ENCODE measurements at regions not wholly inside any gene's neighbourhood (a gene's known extent, or its start where the extent isn't known, plus 50 kb on each side); places are given as distances from the start of the nearest gene placed in this dataset.

DNA sequence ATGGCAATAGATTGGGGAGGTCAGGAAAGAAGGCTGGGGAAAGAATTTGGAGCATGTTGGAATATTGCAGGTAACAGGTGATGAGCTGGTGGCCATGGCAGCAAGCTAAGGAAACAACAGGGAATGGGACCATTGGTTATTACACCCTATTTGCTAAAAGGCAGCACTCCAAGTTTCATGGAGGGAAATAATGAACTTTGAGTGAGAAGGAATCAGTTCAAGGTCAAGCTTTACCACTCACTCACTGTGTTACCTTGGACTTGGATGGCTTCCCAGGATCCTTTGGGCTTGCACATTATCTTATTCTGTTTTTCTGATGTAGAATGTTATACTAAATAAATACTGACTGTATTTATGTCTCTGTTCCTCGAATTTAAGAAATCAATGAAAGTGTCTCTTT is 792.8 kb upstream of the CDH8 start:
- Histone ChIP-seq H3K9me2 (replicated peaks; ENCODE audit: insufficient read depth, low read length) (no peaks in the 10 kb centered on the region), H3F3A (ENCODE audit: insufficient read depth, low read length) (no peaks in the 10 kb centered on the region), H3K27ac (ENCODE audit: low read length) (no peak overlapping the region), H3K4me1 (ENCODE audit: low read length) (no peaks in the 10 kb centered on the region), H3K9me3 (replicated peaks; ENCODE audit: insufficient read depth, low read length) (no peaks in the 10 kb centered on the region), H3K36me3 (replicated peaks; ENCODE audit: insufficient read depth, low read length) (no peaks in the 10 kb centered on the region), H3K79me2 (ENCODE audit: low read length) (no peaks in the 10 kb centered on the region), H3K4me3 (ENCODE audit: low read length) (no peak overlapping the region), H3K27me3 (replicated peaks; ENCODE audit: insufficient read depth, low read length) (no peaks in the 10 kb centered on the region), H3K9ac (ENCODE audit: low read length) (no peak overlapping the region), H4K20me1 (ENCODE audit: insufficient read depth, low read length) (no peaks in the 10 kb centered on the region), H2AFZ (ENCODE audit: low read length) (no peak overlapping the region), H3K4me2 (ENCODE audit: low read depth, low read length) (no peak overlapping the region)
- DNase-seq: no peak
- no peak for TF ChIP-seq EZH2 (optimal IDR thresholded peaks at IDR 0.05; ENCODE audit: low read depth, low read length)
- TF ChIP-seq CTCF (IDR thresholded peaks at IDR 0.05; ENCODE audit: low read length): no peak
- no peak for TF ChIP-seq EZH2phosphoT487 (IDR thresholded peaks at IDR 0.05; ENCODE audit: low read length)

GRCh38 chr16:62821824-62822223 is 785.6 kb upstream of the CDH8 start:
- H3K9me3 ChIP-seq (replicated peaks; ENCODE audit: insufficient read depth, low read length): no peaks in the 10 kb centered on the region
- H3F3A ChIP-seq (ENCODE audit: insufficient read depth, low read length): no peaks in the 10 kb centered on the region
- no peak overlapping the region for H2AFZ ChIP-seq (ENCODE audit: low read length)
- H3K9ac ChIP-seq (ENCODE audit: low read length): no peak overlapping the region
- no peaks in the 10 kb centered on the region for H3K79me2 ChIP-seq (ENCODE audit: low read length)
- H3K4me2 ChIP-seq (ENCODE audit: low read depth, low read length): no peak overlapping the region
- no peaks in the 10 kb centered on the region for H3K36me3 ChIP-seq (replicated peaks; ENCODE audit: insufficient read depth, low read length)
- H3K27me3 ChIP-seq (replicated peaks; ENCODE audit: insufficient read depth, low read length): no peaks in the 10 kb centered on the region
- H4K20me1 ChIP-seq (ENCODE audit: insufficient read depth, low read length): no peaks in the 10 kb centered on the region
- no peak for DNase-seq
- no peaks in the 10 kb centered on the region for H3K4me1 ChIP-seq (ENCODE audit: low read length)
- no peak overlapping the region for H3K27ac ChIP-seq (ENCODE audit: low read length)
- TF ChIP-seq EZH2 (optimal IDR thresholded peaks at IDR 0.05; ENCODE audit: low read depth, low read length) (no peak), EZH2phosphoT487 (IDR thresholded peaks at IDR 0.05; ENCODE audit: low read length) (no peak), CTCF (IDR thresholded peaks at IDR 0.05; ENCODE audit: low read length) (no peak)
- H3K9me2 ChIP-seq (replicated peaks; ENCODE audit: insufficient read depth, low read length): no peaks in the 10 kb centered on the region
- H3K4me3 ChIP-seq (ENCODE audit: low read length): no peak overlapping the region

GRCh38 chr16:62816971-62817519 is 780.8 kb upstream of the CDH8 start:
- Histone ChIP-seq H3F3A (ENCODE audit: insufficient read depth, low read length) (no peaks in the 10 kb centered on the region), H3K27me3 (replicated peaks; ENCODE audit: insufficient read depth, low read length) (no peaks in the 10 kb centered on the region), H4K20me1 (ENCODE audit: insufficient read depth, low read length) (no peaks in the 10 kb centered on the region), H3K79me2 (ENCODE audit: low read length) (no peaks in the 10 kb centered on the region), H3K9me2 (replicated peaks; ENCODE audit: insufficient read depth, low read length) (no peaks in the 10 kb centered on the region), H3K27ac (ENCODE audit: low read length) (no peak overlapping the region), H3K4me3 (ENCODE audit: low read length) (no peak overlapping the region), H2AFZ (ENCODE audit: low read length) (no peak overlapping the region), H3K9me3 (replicated peaks; ENCODE audit: insufficient read depth, low read length) (no peaks in the 10 kb centered on the region), H3K9ac (ENCODE audit: low read length) (no peak overlapping the region), H3K4me2 (ENCODE audit: low read depth, low read length) (no peak overlapping the region), H3K4me1 (ENCODE audit: low read length) (no peaks in the 10 kb centered on the region), H3K36me3 (replicated peaks; ENCODE audit: insufficient read depth, low read length) (no peaks in the 10 kb centered on the region)
- TF ChIP-seq EZH2 (optimal IDR thresholded peaks at IDR 0.05; ENCODE audit: low read depth, low read length) (no peak), CTCF (IDR thresholded peaks at IDR 0.05; ENCODE audit: low read length) (no peak), EZH2phosphoT487 (IDR thresholded peaks at IDR 0.05; ENCODE audit: low read length) (no peak)
- DNase-seq: no peak
